ENCODE measurements at regions not wholly inside any gene's neighbourhood (a gene's known extent, or its start where the extent isn't known, plus 50 kb on each side); places are given as distances from the start of the nearest gene placed in this dataset.
"Not testable (repeated sequence)": the region's sequence is repeated elsewhere in the genome, so short reads cannot be mapped to it uniquely, and the experiment has no call there.

- not testable (repeated sequence) for TF ChIP-seq CTCF, POLR2AphosphoS5 (IDR thresholded peaks at IDR 0.05)
Measured at GRCh38 chr17:22204076-22204475, 511.8 kb downstream of the KCNJ18 start.
